ENCODE measurements at regions not wholly inside any gene's neighbourhood (a gene's known extent, or its start where the extent isn't known, plus 50 kb on each side); places are given as distances from the start of the nearest gene placed in this dataset.

- TF ChIP-seq, protein P1, sequence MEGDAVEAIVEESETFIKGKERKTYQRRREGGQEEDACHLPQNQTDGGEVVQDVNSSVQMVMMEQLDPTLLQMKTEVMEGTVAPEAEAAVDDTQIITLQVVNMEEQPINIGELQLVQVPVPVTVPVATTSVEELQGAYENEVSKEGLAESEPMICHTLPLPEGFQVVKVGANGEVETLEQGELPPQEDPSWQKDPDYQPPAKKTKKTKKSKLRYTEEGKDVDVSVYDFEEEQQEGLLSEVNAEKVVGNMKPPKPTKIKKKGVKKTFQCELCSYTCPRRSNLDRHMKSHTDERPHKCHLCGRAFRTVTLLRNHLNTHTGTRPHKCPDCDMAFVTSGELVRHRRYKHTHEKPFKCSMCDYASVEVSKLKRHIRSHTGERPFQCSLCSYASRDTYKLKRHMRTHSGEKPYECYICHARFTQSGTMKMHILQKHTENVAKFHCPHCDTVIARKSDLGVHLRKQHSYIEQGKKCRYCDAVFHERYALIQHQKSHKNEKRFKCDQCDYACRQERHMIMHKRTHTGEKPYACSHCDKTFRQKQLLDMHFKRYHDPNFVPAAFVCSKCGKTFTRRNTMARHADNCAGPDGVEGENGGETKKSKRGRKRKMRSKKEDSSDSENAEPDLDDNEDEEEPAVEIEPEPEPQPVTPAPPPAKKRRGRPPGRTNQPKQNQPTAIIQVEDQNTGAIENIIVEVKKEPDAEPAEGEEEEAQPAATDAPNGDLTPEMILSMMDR (IDR thresholded peaks at IDR 0.05 in 8 of 11, conservative IDR thresholded peaks at IDR 0.05 in 3 of 11) = no peak
- no peak for TF ChIP-seq POLR2A (IDR thresholded peaks at IDR 0.05)
- TF ChIP-seq POLR2AphosphoS5 (IDR thresholded peaks at IDR 0.05) = no peak
Measured at GRCh38 chr12:91565846-91566245, 383.2 kb upstream of the DCN start.
